ENCODE measurements at regions not wholly inside any gene's neighbourhood (a gene's known extent, or its start where the extent isn't known, plus 50 kb on each side); places are given as distances from the start of the nearest gene placed in this dataset.
A peak's percentile ranks its signal among the peaks of the same experiment; 100 is the strongest.

DNA sequence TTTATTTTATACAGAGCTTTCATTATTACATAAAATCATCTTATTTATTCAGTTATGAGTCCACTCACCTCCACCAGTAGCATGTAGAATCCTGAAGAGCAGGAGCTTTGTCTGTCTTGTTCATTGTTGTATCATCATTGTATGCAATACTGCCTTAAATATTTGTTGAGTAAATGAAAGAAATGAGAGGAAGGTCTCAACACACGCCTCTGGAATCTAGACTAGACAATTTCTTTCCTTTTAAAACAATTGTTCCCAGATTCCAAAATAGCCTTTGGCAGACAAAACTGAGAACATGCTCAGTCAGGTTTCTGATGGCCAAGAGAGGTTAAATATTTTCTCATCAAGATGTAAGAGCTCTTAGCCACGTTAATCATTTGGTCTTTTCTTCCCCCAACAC is 173.1 kb upstream of the AGR3 start:
- no peak overlapping the region for H3K27ac ChIP-seq (ENCODE audit: control insufficient read depth, insufficient read depth, low read length)
- dilution Hi-C loops (cut with MboI; ENCODE audit: extremely low pct_ligation_motif_present, low sequenced_read_pairs), result no loop called here
- H4K20me1 ChIP-seq (ENCODE audit: control insufficient read depth, extremely low read depth, insufficient read depth, low read length), result no peaks in the 10 kb centered on the region
- peaks cover 30% of the 10 kb centered on the region for H3K4me1 ChIP-seq (ENCODE audit: control insufficient read depth, extremely low read depth, insufficient read depth, low read length)
- peak overlapping the region; percentile 41 for H3K4me2 ChIP-seq (ENCODE audit: control insufficient read depth, extremely low read depth, insufficient read depth, low read depth, low read length)
- FAIRE-seq (peak; percentile 32), DNase-seq (ENCODE audit: low read depth, low spot score) (no peak)
- H3K79me2 ChIP-seq (ENCODE audit: control insufficient read depth, insufficient read depth, low read length), result no peaks in the 10 kb centered on the region
- H3K9me3 ChIP-seq (ENCODE audit: control insufficient read depth, low read depth, low read length), result no peaks in the 10 kb centered on the region
- peak overlapping the region in 1 of 3 experiments; percentile 14 for H3K4me3 ChIP-seq (ENCODE audit: control insufficient read depth in 2 of 3, extremely low read depth in 1 of 3, insufficient read depth in 2 of 3, low read depth in 1 of 3, low read length in 3 of 3)
- H3K9ac ChIP-seq (ENCODE audit: control insufficient read depth, extremely low read depth, insufficient read depth, low read length), result no peak overlapping the region
- no peaks in the 10 kb centered on the region for H3K27me3 ChIP-seq (ENCODE audit: control insufficient read depth, extremely low read depth, insufficient read depth, low read length)
- H2AFZ ChIP-seq (ENCODE audit: control insufficient read depth, low read length), result peak overlapping the region; percentile 9
- no peaks in the 10 kb centered on the region for H3K9me1 ChIP-seq (ENCODE audit: control insufficient read depth, extremely low read depth, insufficient read depth, low read length)
- TF ChIP-seq, protein P1, sequence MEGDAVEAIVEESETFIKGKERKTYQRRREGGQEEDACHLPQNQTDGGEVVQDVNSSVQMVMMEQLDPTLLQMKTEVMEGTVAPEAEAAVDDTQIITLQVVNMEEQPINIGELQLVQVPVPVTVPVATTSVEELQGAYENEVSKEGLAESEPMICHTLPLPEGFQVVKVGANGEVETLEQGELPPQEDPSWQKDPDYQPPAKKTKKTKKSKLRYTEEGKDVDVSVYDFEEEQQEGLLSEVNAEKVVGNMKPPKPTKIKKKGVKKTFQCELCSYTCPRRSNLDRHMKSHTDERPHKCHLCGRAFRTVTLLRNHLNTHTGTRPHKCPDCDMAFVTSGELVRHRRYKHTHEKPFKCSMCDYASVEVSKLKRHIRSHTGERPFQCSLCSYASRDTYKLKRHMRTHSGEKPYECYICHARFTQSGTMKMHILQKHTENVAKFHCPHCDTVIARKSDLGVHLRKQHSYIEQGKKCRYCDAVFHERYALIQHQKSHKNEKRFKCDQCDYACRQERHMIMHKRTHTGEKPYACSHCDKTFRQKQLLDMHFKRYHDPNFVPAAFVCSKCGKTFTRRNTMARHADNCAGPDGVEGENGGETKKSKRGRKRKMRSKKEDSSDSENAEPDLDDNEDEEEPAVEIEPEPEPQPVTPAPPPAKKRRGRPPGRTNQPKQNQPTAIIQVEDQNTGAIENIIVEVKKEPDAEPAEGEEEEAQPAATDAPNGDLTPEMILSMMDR (optimal IDR thresholded peaks at IDR 0.05 in 1 of 3, IDR thresholded peaks at IDR 0.05 in 1 of 3, conservative IDR thresholded peaks at IDR 0.05 in 1 of 3; ENCODE audit: extremely low read depth in 1 of 3, insufficient read depth in 2 of 3, low read length in 3 of 3), result no peak
- TF ChIP-seq EZH2 (IDR thresholded peaks at IDR 0.05; ENCODE audit: low read length), result no peak
- H3K36me3 ChIP-seq (ENCODE audit: control insufficient read depth in 2 of 2, extremely low read depth in 1 of 2, insufficient read depth in 2 of 2, low read length in 2 of 2), result no peaks in the 10 kb centered on the region

DNA sequence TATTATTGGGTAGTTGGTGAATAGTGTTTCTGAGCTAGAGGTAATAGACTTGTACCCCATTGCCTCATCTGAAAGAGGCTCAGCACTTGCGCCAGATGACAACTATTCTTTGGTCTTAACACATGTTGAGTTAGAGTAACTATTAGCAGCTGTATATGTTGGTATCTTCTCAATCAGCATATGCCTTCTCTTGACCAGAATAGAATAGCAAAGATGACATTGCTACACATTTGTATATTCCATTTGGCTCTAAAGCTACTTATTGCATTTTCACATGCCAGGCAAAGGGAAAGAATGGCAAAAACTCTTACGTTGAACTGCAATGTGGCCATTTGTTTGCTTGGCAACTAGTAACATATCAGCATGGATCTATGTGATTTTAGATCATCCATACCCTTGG is 173.8 kb upstream of the AGR3 start:
- no peak for FAIRE-seq
- Histone ChIP-seq H3K4me1 (ENCODE audit: control insufficient read depth, extremely low read depth, insufficient read depth, low read length) (peaks cover 30% of the 10 kb centered on the region), H3K36me3 (ENCODE audit: control insufficient read depth in 2 of 2, extremely low read depth in 1 of 2, insufficient read depth in 2 of 2, low read length in 2 of 2) (no peaks in the 10 kb centered on the region), H3K79me2 (ENCODE audit: control insufficient read depth, insufficient read depth, low read length) (no peaks in the 10 kb centered on the region), H3K9me1 (ENCODE audit: control insufficient read depth, extremely low read depth, insufficient read depth, low read length) (no peaks in the 10 kb centered on the region), H3K27me3 (ENCODE audit: control insufficient read depth, extremely low read depth, insufficient read depth, low read length) (no peaks in the 10 kb centered on the region), H3K9ac (ENCODE audit: control insufficient read depth, extremely low read depth, insufficient read depth, low read length) (no peak overlapping the region), H3K27ac (ENCODE audit: control insufficient read depth, insufficient read depth, low read length) (no peak overlapping the region), H3K9me3 (ENCODE audit: control insufficient read depth, low read depth, low read length) (no peaks in the 10 kb centered on the region), H4K20me1 (ENCODE audit: control insufficient read depth, extremely low read depth, insufficient read depth, low read length) (no peaks in the 10 kb centered on the region), H3K4me2 (ENCODE audit: control insufficient read depth, extremely low read depth, insufficient read depth, low read depth, low read length) (no peak overlapping the region), H2AFZ (ENCODE audit: control insufficient read depth, low read length) (no peak overlapping the region), H3K4me3 (ENCODE audit: control insufficient read depth in 2 of 3, extremely low read depth in 1 of 3, insufficient read depth in 2 of 3, low read depth in 1 of 3, low read length in 3 of 3) (no peak overlapping the region)
- TF ChIP-seq, protein P1 (optimal IDR thresholded peaks at IDR 0.05 in 1 of 3, IDR thresholded peaks at IDR 0.05 in 1 of 3, conservative IDR thresholded peaks at IDR 0.05 in 1 of 3; ENCODE audit: extremely low read depth in 1 of 3, insufficient read depth in 2 of 3, low read length in 3 of 3), result no peak
- TF ChIP-seq EZH2 (IDR thresholded peaks at IDR 0.05; ENCODE audit: low read length), result no peak
- DNase-seq (ENCODE audit: low read depth, low spot score), result no peak
- dilution Hi-C loops (cut with MboI; ENCODE audit: extremely low pct_ligation_motif_present, low sequenced_read_pairs), result no loop called here

All from keratinocyte (primary cell).